Erythroblast (primary cell): ENCODE measurements at regions not wholly inside any gene's neighbourhood (a gene's known extent, or its start where the extent isn't known, plus 50 kb on each side); places are given as distances from the start of the nearest gene placed in this dataset.

Source experiments
- GATA1 ChIP-seq: IDR thresholded peaks from 2 replicates; pipeline ENCODE4 v1.6.1; 2011; ENCODE audit warnings: low read depth, mild to moderate bottlenecking, control low read depth, low read length, moderate library complexity
- POLR2A ChIP-seq: IDR thresholded peaks from 2 replicates; pipeline ENCODE4 v1.6.1; 2011; ENCODE audit warnings: mild to moderate bottlenecking, low read length

DNA sequence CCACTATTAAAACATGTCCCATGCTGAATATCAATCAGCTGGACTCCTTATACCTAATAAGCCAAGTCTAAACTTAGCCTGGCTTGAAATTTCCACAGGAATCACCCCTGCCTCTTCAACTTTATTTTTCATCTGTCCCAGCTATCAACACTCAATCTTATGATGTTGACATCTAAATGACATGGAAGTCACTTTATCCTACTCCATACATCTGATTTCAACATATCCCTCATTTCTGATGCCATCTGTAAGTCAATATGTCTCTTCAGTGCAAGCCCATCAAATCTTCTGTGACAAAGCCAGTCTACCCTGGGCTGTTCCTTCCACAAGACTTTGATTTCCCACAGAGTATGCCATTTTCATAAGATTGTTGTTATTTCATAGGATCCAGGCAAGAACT is 143.6 kb upstream of the SEMA6D start:
- TF ChIP-seq POLR2A = no peak
- TF ChIP-seq GATA1 = no peak
